ENCODE measurements at regions not wholly inside any gene's neighbourhood (a gene's known extent, or its start where the extent isn't known, plus 50 kb on each side); places are given as distances from the start of the nearest gene placed in this dataset.

DNA sequence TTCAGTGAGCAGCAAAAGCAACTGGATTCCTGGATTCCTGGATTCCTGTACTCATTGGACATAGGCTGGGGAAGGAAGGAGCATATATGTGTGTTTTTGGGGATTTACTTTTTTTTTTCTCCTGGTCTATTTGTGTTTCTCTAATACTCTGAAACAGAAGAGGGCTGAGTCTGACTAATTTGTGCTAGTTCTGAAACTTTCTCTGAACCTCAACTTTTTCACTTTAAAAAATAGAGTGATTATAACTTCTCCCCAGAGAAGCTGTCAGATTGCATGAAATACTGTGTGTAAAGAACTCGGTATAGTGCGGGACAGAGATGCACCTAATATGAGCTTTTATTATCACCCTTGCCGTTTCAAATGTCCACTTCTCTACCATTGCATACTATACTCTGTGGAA lies 529.5 kb downstream of the TMTC2 start:
- Histone ChIP-seq H4K20me1 (ENCODE audit: insufficient read depth, low read length) (no peaks in the 10 kb centered on the region), H3K9ac (ENCODE audit: low read length) (no peak overlapping the region), H3K9me2 (ENCODE audit: low read depth, low read length) (no peaks in the 10 kb centered on the region), H2AFZ (ENCODE audit: low read length) (no peak overlapping the region), H3K9me3 (ENCODE audit: low read length) (no peaks in the 10 kb centered on the region), H3K27me3 (ENCODE audit: insufficient read depth, low read length) (no peaks in the 10 kb centered on the region), H3K4me1 (ENCODE audit: insufficient read depth, low read length, severe bottlenecking) (no peaks in the 10 kb centered on the region), H3K36me3 (ENCODE audit: insufficient read depth, low read length) (no peaks in the 10 kb centered on the region), H3K4me3 (ENCODE audit: low read depth, low read length, poor library complexity, severe bottlenecking) (no peak overlapping the region), H3K27ac (ENCODE audit: low read depth, low read length, poor library complexity, severe bottlenecking) (no peak overlapping the region), H3F3A (ENCODE audit: insufficient read depth, low read length) (no peaks in the 10 kb centered on the region), H3K79me2 (ENCODE audit: insufficient read depth, low read length) (no peaks in the 10 kb centered on the region), H3K4me2 (ENCODE audit: low read length) (no peak overlapping the region)
- no peak for TF ChIP-seq EZH2 (IDR thresholded peaks at IDR 0.05; ENCODE audit: borderline replicate concordance, low read length)
- TF ChIP-seq, protein P1, sequence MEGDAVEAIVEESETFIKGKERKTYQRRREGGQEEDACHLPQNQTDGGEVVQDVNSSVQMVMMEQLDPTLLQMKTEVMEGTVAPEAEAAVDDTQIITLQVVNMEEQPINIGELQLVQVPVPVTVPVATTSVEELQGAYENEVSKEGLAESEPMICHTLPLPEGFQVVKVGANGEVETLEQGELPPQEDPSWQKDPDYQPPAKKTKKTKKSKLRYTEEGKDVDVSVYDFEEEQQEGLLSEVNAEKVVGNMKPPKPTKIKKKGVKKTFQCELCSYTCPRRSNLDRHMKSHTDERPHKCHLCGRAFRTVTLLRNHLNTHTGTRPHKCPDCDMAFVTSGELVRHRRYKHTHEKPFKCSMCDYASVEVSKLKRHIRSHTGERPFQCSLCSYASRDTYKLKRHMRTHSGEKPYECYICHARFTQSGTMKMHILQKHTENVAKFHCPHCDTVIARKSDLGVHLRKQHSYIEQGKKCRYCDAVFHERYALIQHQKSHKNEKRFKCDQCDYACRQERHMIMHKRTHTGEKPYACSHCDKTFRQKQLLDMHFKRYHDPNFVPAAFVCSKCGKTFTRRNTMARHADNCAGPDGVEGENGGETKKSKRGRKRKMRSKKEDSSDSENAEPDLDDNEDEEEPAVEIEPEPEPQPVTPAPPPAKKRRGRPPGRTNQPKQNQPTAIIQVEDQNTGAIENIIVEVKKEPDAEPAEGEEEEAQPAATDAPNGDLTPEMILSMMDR (IDR thresholded peaks at IDR 0.05; ENCODE audit: low read length) = no peak

DNA sequence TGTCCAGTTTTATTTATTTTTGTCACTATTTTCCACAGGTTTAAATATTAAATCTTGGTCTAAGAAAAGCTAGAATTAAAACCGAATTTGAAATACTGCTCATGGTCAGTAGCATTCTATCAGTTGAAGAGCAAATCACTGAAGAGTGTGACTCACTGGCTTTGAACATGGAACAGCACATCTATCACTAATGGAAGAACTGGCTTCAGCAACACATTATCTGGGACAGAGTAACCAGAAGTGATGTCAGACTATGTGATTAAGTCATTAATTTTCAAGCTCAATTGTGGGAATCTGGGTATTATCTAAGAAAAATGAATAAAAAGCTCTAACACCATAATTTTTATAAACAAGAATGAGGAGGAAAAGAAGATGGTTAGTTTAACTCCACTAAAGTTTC lies 527.5 kb downstream of the TMTC2 start:
- H3K4me1 ChIP-seq (ENCODE audit: insufficient read depth, low read length, severe bottlenecking) = no peaks in the 10 kb centered on the region
- no peaks in the 10 kb centered on the region for H3K9me3 ChIP-seq (ENCODE audit: low read length)
- TF ChIP-seq, protein P1 (IDR thresholded peaks at IDR 0.05; ENCODE audit: low read length) = no peak
- TF ChIP-seq EZH2 (IDR thresholded peaks at IDR 0.05; ENCODE audit: borderline replicate concordance, low read length) = no peak
- H3K4me2 ChIP-seq (ENCODE audit: low read length) = no peak overlapping the region
- no peak overlapping the region for H3K4me3 ChIP-seq (ENCODE audit: low read depth, low read length, poor library complexity, severe bottlenecking)
- no peaks in the 10 kb centered on the region for H3K27me3 ChIP-seq (ENCODE audit: insufficient read depth, low read length)
- no peak overlapping the region for H3K27ac ChIP-seq (ENCODE audit: low read depth, low read length, poor library complexity, severe bottlenecking)
- no peak overlapping the region for H3K9ac ChIP-seq (ENCODE audit: low read length)
- H3K36me3 ChIP-seq (ENCODE audit: insufficient read depth, low read length) = no peaks in the 10 kb centered on the region
- no peak overlapping the region for H2AFZ ChIP-seq (ENCODE audit: low read length)
- H3F3A ChIP-seq (ENCODE audit: insufficient read depth, low read length) = no peaks in the 10 kb centered on the region
- no peaks in the 10 kb centered on the region for H3K9me2 ChIP-seq (ENCODE audit: low read depth, low read length)
- no peaks in the 10 kb centered on the region for H4K20me1 ChIP-seq (ENCODE audit: insufficient read depth, low read length)
- H3K79me2 ChIP-seq (ENCODE audit: insufficient read depth, low read length) = no peaks in the 10 kb centered on the region

DNA sequence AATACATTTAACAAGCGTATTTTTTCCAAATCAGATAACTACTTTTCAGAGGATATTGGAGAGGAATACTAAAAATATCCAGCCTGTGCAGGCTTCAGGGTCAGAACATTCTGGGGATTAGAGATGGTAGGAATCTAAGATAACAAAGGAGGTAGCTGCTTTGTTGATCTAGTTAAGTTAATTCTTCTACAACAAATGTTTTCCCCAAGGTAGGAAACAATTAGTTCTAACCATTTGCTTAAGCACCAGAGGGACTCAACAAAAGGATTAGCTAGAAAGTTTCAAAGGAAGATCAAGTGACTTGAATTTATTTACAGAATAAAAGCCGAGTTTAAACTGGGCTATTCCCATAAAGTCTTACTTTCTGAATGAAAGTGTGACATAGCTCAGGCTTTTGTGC lies 524.2 kb downstream of the TMTC2 start:
- H3F3A ChIP-seq (ENCODE audit: insufficient read depth, low read length) = no peaks in the 10 kb centered on the region
- no peak overlapping the region for H3K4me2 ChIP-seq (ENCODE audit: low read length)
- no peaks in the 10 kb centered on the region for H4K20me1 ChIP-seq (ENCODE audit: insufficient read depth, low read length)
- TF ChIP-seq, protein P1 (IDR thresholded peaks at IDR 0.05; ENCODE audit: low read length) = no peak
- no peak for TF ChIP-seq EZH2 (IDR thresholded peaks at IDR 0.05; ENCODE audit: borderline replicate concordance, low read length)
- no peaks in the 10 kb centered on the region for H3K79me2 ChIP-seq (ENCODE audit: insufficient read depth, low read length)
- H2AFZ ChIP-seq (ENCODE audit: low read length) = no peak overlapping the region
- no peak overlapping the region for H3K9ac ChIP-seq (ENCODE audit: low read length)
- H3K27ac ChIP-seq (ENCODE audit: low read depth, low read length, poor library complexity, severe bottlenecking) = no peak overlapping the region
- no peaks in the 10 kb centered on the region for H3K27me3 ChIP-seq (ENCODE audit: insufficient read depth, low read length)
- no peaks in the 10 kb centered on the region for H3K9me3 ChIP-seq (ENCODE audit: low read length)
- no peak overlapping the region for H3K4me3 ChIP-seq (ENCODE audit: low read depth, low read length, poor library complexity, severe bottlenecking)
- no peaks in the 10 kb centered on the region for H3K36me3 ChIP-seq (ENCODE audit: insufficient read depth, low read length)
- no peaks in the 10 kb centered on the region for H3K9me2 ChIP-seq (ENCODE audit: low read depth, low read length)
- no peaks in the 10 kb centered on the region for H3K4me1 ChIP-seq (ENCODE audit: insufficient read depth, low read length, severe bottlenecking)
